Right atrium auricular region (tissue), 2 donors: ENCODE measurements at regions not wholly inside any gene's neighbourhood (a gene's known extent, or its start where the extent isn't known, plus 50 kb on each side); places are given as distances from the start of the nearest gene placed in this dataset.
A peak's percentile ranks its signal among the peaks of the same experiment; 100 is the strongest.

Experiments used
- DNase-seq: peaks from one replicate; pipeline ENCODE4 v3.0.0-alpha.2; 2019; ENCODE audit warnings: low spot score
- H3K27ac ChIP-seq, 2 donors: fragments of 200-600 bp; sonication (generic); 1 replicate in 1 of 2; 2 replicates in 1 of 2; pipeline ENCODE4 v1.5.1; 2016 to 2019
- H3K27me3 ChIP-seq, 2 donors: fragments of 200-600 bp; sonication (generic); one replicate each; pipeline versions ENCODE4 v1.5.1 to v1.6.0; 2017 to 2019
- H3K36me3 ChIP-seq: fragments of 200-600 bp; sonication (generic); one replicate; pipeline ENCODE4 v1.5.1; 2016
- H3K4me1 ChIP-seq, 2 donors: fragments of 200-600 bp; sonication (generic); one replicate each; pipeline versions ENCODE4 v1.5.1 to v1.6.0; 2017 to 2019
- H3K4me3 ChIP-seq, 2 donors: fragments of 200-600 bp; sonication (generic); 1 replicate in 1 of 2; 2 replicates in 1 of 2; pipeline ENCODE4 v1.5.1; 2017 to 2019; ENCODE audit warnings: mild to moderate bottlenecking in 1 of 2, moderate library complexity in 1 of 2
- H3K9me3 ChIP-seq, 2 donors: fragments of 200-600 bp; sonication (generic); one replicate each; pipeline ENCODE4 v1.5.1; 2019
- TF ChIP-seq, protein P1 (sequence below), 2 donors: fragments of 200-600 bp; sonication (generic); IDR thresholded peaks; one replicate each; pipeline ENCODE4 v1.5.1; 2019; ENCODE audit warnings: antibody characterized with exemption in 2 of 2

DNA sequence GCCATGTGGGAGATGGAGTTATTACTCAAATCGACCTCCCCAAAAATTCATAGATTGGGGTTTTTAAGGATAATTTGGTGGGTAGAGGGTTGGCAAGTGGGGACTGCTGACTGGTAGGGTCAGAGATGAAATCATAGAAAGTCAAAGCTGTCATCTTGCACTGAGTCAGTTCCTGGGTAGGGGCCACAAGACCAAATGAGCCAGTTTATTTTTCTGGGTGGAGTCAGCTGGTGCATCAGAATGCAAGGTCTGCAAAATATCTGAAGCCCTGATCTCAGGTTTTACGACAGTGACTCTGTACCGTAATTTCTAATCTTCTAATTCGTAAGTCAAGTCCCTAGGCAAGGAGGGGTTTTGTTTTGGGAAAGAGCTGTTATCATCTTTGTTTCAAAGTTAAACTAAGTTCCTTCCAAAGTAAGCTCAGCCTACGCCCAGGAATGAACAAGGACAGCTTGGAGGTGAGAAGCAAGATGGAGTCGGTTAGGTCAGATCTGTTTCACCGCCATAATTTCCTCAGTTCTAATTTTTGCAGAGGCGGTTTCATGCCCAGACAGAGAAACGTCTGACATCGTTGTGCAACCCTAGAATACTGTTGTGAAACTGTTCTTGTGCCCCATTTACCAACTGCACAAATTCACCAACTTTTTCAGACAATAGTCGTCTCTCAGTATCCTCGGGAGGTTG, 104.5 kb upstream of the SFSWAP start:
- H3K4me3 ChIP-seq, result no peak overlapping the region
- H3K9me3 ChIP-seq, result no peaks in the 10 kb centered on the region
- no peaks in the 10 kb centered on the region for H3K27me3 ChIP-seq
- no peak for DNase-seq
- H3K4me1 ChIP-seq, result no peaks in the 10 kb centered on the region
- TF ChIP-seq, protein P1, sequence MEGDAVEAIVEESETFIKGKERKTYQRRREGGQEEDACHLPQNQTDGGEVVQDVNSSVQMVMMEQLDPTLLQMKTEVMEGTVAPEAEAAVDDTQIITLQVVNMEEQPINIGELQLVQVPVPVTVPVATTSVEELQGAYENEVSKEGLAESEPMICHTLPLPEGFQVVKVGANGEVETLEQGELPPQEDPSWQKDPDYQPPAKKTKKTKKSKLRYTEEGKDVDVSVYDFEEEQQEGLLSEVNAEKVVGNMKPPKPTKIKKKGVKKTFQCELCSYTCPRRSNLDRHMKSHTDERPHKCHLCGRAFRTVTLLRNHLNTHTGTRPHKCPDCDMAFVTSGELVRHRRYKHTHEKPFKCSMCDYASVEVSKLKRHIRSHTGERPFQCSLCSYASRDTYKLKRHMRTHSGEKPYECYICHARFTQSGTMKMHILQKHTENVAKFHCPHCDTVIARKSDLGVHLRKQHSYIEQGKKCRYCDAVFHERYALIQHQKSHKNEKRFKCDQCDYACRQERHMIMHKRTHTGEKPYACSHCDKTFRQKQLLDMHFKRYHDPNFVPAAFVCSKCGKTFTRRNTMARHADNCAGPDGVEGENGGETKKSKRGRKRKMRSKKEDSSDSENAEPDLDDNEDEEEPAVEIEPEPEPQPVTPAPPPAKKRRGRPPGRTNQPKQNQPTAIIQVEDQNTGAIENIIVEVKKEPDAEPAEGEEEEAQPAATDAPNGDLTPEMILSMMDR (IDR thresholded peaks at IDR 0.05), result no peak
- no peak overlapping the region for H3K27ac ChIP-seq
- H3K36me3 ChIP-seq, result no peaks in the 10 kb centered on the region

GRCh38 chr12:131607658-131608447, 103.0 kb upstream of the SFSWAP start:
- Histone ChIP-seq H3K4me3 (no peak overlapping the region), H3K27ac (no peak overlapping the region), H3K4me1 (no peaks in the 10 kb centered on the region), H3K27me3 (no peaks in the 10 kb centered on the region), H3K9me3 (no peaks in the 10 kb centered on the region), H3K36me3 (no peaks in the 10 kb centered on the region)
- no peak for DNase-seq
- TF ChIP-seq, protein P1 (IDR thresholded peaks at IDR 0.05), result no peak

DNA sequence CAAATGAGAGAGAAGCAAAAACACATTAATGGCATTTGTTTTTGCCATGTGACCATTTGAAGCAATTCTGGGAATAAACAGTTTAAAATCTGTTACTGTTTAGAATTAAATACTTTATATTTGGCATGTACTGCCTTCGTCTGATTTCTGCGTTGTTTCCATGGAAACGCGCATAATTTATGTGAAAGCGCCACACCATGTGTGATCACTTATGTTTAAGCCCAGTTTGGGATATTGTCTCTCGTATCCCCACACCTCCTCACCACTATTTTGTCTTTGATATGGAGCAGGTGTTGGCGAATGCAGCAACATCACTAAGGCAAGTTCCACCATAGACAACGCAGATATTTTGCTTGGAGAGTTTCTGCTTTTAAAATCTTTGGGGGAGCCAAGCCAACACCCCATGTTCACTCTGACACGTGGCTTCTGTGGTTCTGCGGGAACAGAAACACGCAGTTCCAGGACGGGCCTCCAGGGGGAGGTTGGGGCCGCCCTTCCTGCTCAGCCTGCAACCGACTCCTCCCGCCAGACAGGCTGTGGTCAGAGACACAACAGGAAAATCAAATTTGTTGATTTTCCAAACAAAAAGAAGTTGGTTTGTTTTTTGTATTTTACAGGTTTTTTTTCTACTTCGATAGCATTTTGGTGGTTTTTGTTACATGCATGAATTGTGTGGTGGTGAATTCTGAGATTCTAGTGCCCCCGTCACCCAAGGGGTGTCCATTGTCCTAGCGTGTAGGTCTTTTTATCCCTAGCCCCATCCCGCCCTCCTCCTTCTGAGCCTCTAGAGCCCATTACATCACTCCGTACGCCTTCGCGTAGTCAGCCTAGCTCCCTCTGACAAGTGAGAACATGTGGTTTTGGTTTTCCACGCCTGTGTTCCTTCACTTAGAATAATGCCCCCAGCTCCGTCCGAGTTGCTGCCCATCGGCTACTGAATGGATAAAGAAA, 101.9 kb upstream of the SFSWAP start:
- Histone ChIP-seq H3K27me3 (no peaks in the 10 kb centered on the region), H3K36me3 (no peaks in the 10 kb centered on the region), H3K4me1 (no peaks in the 10 kb centered on the region), H3K4me3 (no peak overlapping the region), H3K9me3 (no peaks in the 10 kb centered on the region), H3K27ac (no peak overlapping the region)
- DNase-seq, result peak; percentile 82
- TF ChIP-seq, protein P1 (IDR thresholded peaks at IDR 0.05), result peak; percentile 61 to 82

DNA sequence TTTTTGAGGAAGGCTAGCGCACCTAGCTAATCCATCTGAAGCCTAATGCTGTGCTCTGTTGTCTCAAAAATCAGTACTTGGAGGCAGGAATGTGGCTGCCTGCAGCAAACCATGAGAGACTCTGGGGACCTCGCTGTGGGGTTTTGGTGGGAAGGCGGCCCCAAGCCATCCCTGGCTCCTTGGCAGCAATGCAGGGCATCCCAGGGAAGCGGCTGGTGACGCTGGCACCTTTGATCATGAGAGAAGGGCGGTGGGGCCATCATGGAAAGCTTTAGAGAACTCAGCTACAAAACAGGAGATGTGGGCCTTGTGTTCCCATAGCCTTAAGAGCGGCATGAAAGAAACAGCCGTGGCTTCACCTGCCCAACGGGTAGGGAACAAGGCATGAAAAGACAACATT, 101.1 kb upstream of the SFSWAP start:
- TF ChIP-seq, protein P1 (IDR thresholded peaks at IDR 0.05), result no peak
- Histone ChIP-seq H3K27ac (no peak overlapping the region), H3K4me1 (no peaks in the 10 kb centered on the region), H3K27me3 (no peaks in the 10 kb centered on the region), H3K4me3 (no peak overlapping the region), H3K9me3 (no peaks in the 10 kb centered on the region), H3K36me3 (no peaks in the 10 kb centered on the region)
- DNase-seq, result no peak

DNA sequence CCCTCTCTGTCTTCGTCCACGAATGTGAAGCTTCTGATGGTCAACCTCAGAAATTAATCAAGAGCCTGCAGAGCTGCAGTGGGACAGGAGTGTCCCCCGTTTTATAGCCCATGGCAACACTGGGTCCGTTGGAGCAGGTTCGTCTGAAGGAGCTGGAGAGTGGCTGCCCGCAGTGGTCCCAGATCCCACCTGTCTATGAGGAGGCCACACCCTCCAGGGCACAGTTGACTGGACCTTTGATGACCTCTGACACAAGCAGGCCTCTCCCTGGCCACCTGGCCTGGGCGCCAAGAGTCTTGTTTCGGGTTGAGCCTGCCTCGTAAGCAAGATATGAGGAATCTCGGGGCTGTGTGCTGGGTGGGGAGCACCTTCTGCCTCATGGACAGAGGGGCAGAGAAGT, 100.7 kb upstream of the SFSWAP start:
- H3K9me3 ChIP-seq, result no peaks in the 10 kb centered on the region
- no peaks in the 10 kb centered on the region for H3K36me3 ChIP-seq
- TF ChIP-seq, protein P1 (IDR thresholded peaks at IDR 0.05), result no peak
- H3K27ac ChIP-seq, result no peak overlapping the region
- DNase-seq, result no peak
- no peak overlapping the region for H3K4me3 ChIP-seq
- no peaks in the 10 kb centered on the region for H3K27me3 ChIP-seq
- H3K4me1 ChIP-seq, result no peaks in the 10 kb centered on the region
